ENCODE measurements at regions not wholly inside any gene's neighbourhood (a gene's known extent, or its start where the extent isn't known, plus 50 kb on each side); places are given as distances from the start of the nearest gene placed in this dataset.

GRCh38 chr13:68125087-68125480 lies 894.9 kb upstream of the PCDH9 start:
- no peak for DNase-seq (ENCODE audit: low spot score)
- TF ChIP-seq POLR2AphosphoS5 (IDR thresholded peaks at IDR 0.05) = no peak
- TF ChIP-seq CTCF (IDR thresholded peaks at IDR 0.05) = no peak
- TF ChIP-seq POLR2A (IDR thresholded peaks at IDR 0.05) = no peak
- 34% methylated on average over 2 of the region's 2 CpGs for WGBS
- Histone ChIP-seq H3K36me3 (no peaks in the 10 kb centered on the region), H3K27ac (no peak overlapping the region), H3K9me3 (no peaks in the 10 kb centered on the region), H3K4me3 (no peak overlapping the region), H3K27me3 (replicated peaks; ENCODE audit: insufficient read depth) (no peaks in the 10 kb centered on the region), H3K4me1 (replicated peaks) (no peaks in the 10 kb centered on the region)
- intact Hi-C loops (cut with DNase I) = no loop called here

GRCh38 chr13:68124437-68125086 lies 894.4 kb upstream of the PCDH9 start:
- intact Hi-C loops (cut with DNase I) = no loop called here
- no peaks in the 10 kb centered on the region for H3K27me3 ChIP-seq (replicated peaks; ENCODE audit: insufficient read depth)
- TF ChIP-seq CTCF (IDR thresholded peaks at IDR 0.05) (no peak), POLR2A (IDR thresholded peaks at IDR 0.05) (no peak), POLR2AphosphoS5 (IDR thresholded peaks at IDR 0.05) (no peak)
- WGBS = 88% methylated on average over 2 of the region's 2 CpGs
- no peaks in the 10 kb centered on the region for H3K9me3 ChIP-seq
- no peak overlapping the region for H3K27ac ChIP-seq
- no peaks in the 10 kb centered on the region for H3K36me3 ChIP-seq
- no peaks in the 10 kb centered on the region for H3K4me1 ChIP-seq (replicated peaks)
- no peak overlapping the region for H3K4me3 ChIP-seq
- DNase-seq (ENCODE audit: low spot score) = no peak

- Histone ChIP-seq H3K27ac (no peak overlapping the region), H3K36me3 (no peaks in the 10 kb centered on the region), H3K9me3 (no peaks in the 10 kb centered on the region), H3K4me1 (replicated peaks) (no peaks in the 10 kb centered on the region), H3K4me3 (no peak overlapping the region), H3K27me3 (replicated peaks; ENCODE audit: insufficient read depth) (no peaks in the 10 kb centered on the region)
- TF ChIP-seq POLR2AphosphoS5 (IDR thresholded peaks at IDR 0.05) (no peak), CTCF (IDR thresholded peaks at IDR 0.05) (no peak), POLR2A (IDR thresholded peaks at IDR 0.05) (no peak)
- 83% methylated on average over 2 of the region's 2 CpGs for WGBS
- intact Hi-C loops (cut with DNase I) = no loop called here
- DNase-seq (ENCODE audit: low spot score) = no peak
Measured at GRCh38 chr13:68110178-68110768, 880.1 kb upstream of the PCDH9 start.

GRCh38 chr13:68107667-68108066 lies 877.5 kb upstream of the PCDH9 start:
- H3K27ac ChIP-seq = no peak overlapping the region
- no peaks in the 10 kb centered on the region for H3K36me3 ChIP-seq
- WGBS = 96% methylated on average over 12 of the region's 29 CpGs
- H3K4me1 ChIP-seq (replicated peaks) = no peaks in the 10 kb centered on the region
- no peak overlapping the region for H3K4me3 ChIP-seq
- H3K27me3 ChIP-seq (replicated peaks; ENCODE audit: insufficient read depth) = no peaks in the 10 kb centered on the region
- intact Hi-C loops (cut with DNase I) = no loop called here
- H3K9me3 ChIP-seq = no peaks in the 10 kb centered on the region
- DNase-seq (ENCODE audit: low spot score) = no peak
- no peak for TF ChIP-seq POLR2A (IDR thresholded peaks at IDR 0.05)
- no peak for TF ChIP-seq POLR2AphosphoS5 (IDR thresholded peaks at IDR 0.05)
- TF ChIP-seq CTCF (IDR thresholded peaks at IDR 0.05) = no peak

GRCh38 chr13:68099631-68100030 lies 869.5 kb upstream of the PCDH9 start:
- Histone ChIP-seq H3K27ac (no peak overlapping the region), H3K4me1 (replicated peaks) (no peaks in the 10 kb centered on the region), H3K9me3 (no peaks in the 10 kb centered on the region), H3K36me3 (no peaks in the 10 kb centered on the region), H3K27me3 (replicated peaks; ENCODE audit: insufficient read depth) (no peaks in the 10 kb centered on the region), H3K4me3 (no peak overlapping the region)
- no peak for DNase-seq (ENCODE audit: low spot score)
- intact Hi-C loops (cut with DNase I) = no loop called here
- WGBS = 86% methylated on average over 2 of the region's 2 CpGs
- TF ChIP-seq CTCF (IDR thresholded peaks at IDR 0.05) (no peak), POLR2AphosphoS5 (IDR thresholded peaks at IDR 0.05) (no peak), POLR2A (IDR thresholded peaks at IDR 0.05) (no peak)
